Fibroblast of lung (primary cell): ENCODE measurements at regions not wholly inside any gene's neighbourhood (a gene's known extent, or its start where the extent isn't known, plus 50 kb on each side); places are given as distances from the start of the nearest gene placed in this dataset.

ENCODE experiments used
- EZH2 ChIP-seq: IDR thresholded peaks from 2 replicates; pipeline ENCODE4 v1.5.1; 2012; ENCODE audit warnings: low read length, control low read depth, mild to moderate bottlenecking; ENCODE audit errors: missing control alignments
- TF ChIP-seq, protein P1 (sequence below), 2 donors: IDR thresholded peaks in 1 of 2; conservative IDR thresholded peaks in 1 of 2; 1 replicate in 1 of 2; 2 replicates in 1 of 2; pipeline ENCODE4 v1.5.1; 2011 to 2012; ENCODE audit warnings: low read length in 2 of 2, control low read depth in 1 of 2, inconsistent platforms in 1 of 2, low read depth in 1 of 2, mild to moderate bottlenecking in 1 of 2

- TF ChIP-seq, protein P1, sequence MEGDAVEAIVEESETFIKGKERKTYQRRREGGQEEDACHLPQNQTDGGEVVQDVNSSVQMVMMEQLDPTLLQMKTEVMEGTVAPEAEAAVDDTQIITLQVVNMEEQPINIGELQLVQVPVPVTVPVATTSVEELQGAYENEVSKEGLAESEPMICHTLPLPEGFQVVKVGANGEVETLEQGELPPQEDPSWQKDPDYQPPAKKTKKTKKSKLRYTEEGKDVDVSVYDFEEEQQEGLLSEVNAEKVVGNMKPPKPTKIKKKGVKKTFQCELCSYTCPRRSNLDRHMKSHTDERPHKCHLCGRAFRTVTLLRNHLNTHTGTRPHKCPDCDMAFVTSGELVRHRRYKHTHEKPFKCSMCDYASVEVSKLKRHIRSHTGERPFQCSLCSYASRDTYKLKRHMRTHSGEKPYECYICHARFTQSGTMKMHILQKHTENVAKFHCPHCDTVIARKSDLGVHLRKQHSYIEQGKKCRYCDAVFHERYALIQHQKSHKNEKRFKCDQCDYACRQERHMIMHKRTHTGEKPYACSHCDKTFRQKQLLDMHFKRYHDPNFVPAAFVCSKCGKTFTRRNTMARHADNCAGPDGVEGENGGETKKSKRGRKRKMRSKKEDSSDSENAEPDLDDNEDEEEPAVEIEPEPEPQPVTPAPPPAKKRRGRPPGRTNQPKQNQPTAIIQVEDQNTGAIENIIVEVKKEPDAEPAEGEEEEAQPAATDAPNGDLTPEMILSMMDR (conservative IDR thresholded peaks at IDR 0.05 in 1 of 2, IDR thresholded peaks at IDR 0.05 in 1 of 2; ENCODE audit: low read depth in 1 of 2, low read length in 2 of 2), result no peak
- no peak for TF ChIP-seq EZH2
Observed at GRCh38 chr9:89926167-89926566, 321.4 kb downstream of the GADD45G start.
